ENCODE measurements at regions not wholly inside any gene's neighbourhood (a gene's known extent, or its start where the extent isn't known, plus 50 kb on each side); places are given as distances from the start of the nearest gene placed in this dataset.

- Mint-ChIP-seq H3K27ac (no peak overlapping the region), H3K4me1 (no peaks in the 10 kb centered on the region), H3K9me3 (peaks cover 2% of the 10 kb centered on the region), H3K36me3 (no peaks in the 10 kb centered on the region), H3K4me3 (no peak overlapping the region)
- no peak for ATAC-seq
- no peak for DNase-seq (ENCODE audit: low spot score in 2 of 2)
Observed at GRCh38 chr13:106836186-106836802, 268.4 kb upstream of the ARGLU1 start.

DNA sequence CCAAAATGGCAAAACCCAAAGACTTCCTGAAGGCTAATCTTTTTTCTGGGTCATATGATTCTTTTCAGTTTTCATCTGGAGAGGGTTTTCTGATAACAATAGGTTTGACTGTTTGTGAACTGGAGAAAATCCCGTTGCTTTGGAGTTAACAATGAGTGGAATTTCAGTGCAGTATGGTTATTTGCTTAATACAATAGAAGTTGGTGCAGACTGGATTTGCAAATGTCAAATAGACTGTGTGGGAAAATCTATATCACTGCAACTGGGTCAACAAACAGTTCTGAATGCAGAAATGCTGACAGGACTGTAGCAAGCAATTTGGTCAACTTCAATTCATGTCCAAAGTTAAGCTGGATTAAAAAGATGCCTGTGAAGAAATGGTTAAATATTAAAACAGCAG is 267.5 kb upstream of the ARGLU1 start:
- Mint-ChIP-seq H3K27ac (no peak overlapping the region), H3K4me1 (no peaks in the 10 kb centered on the region), H3K36me3 (no peaks in the 10 kb centered on the region), H3K9me3 (peaks cover 2% of the 10 kb centered on the region), H3K4me3 (no peak overlapping the region)
- DNase-seq (ENCODE audit: low spot score in 2 of 2) (no peak), ATAC-seq (no peak)

GRCh38 chr13:106821979-106822378 is 254.0 kb upstream of the ARGLU1 start:
- Mint-ChIP-seq H3K36me3 (no peaks in the 10 kb centered on the region), H3K9me3 (peaks cover 4% of the 10 kb centered on the region), H3K4me1 (no peaks in the 10 kb centered on the region), H3K27ac (no peak overlapping the region), H3K4me3 (no peak overlapping the region)
- ATAC-seq (no peak), DNase-seq (ENCODE audit: low spot score in 2 of 2) (no peak)

DNA sequence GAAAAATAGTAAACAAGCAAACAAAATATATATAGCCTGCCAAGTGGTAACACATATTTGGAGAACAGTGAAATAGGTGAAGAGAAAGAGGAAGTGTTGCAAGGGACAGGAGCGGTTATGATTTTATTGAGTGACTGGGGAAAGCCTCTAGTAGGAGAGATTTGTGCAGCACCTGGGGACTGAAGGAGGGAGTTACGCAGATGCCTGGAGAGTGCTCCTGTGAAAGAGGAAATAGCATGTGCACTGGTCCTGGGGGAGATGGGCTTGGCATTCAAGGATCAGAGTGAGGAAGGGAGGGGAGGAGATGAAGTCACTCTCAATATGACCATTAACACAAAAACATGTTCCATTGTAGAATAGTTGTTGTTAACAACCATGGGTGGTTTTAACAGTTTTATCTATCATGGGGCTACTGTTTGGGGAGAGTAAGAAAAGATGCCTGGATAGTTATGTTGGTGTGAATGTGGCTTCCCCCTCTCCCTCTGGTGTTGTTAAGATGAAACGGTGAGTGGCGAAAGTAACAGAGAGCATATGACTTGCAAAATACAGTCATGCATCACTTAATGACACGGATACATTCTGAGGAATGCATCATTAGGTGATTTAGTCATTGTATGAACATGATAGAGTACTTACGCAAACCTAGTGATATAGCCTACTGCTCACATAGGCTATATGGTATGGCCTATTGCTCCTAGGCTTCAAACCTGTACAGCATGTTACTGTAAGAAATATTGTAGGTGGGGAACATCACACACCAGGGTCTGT is 251.7 kb upstream of the ARGLU1 start:
- ATAC-seq (no peak), DNase-seq (ENCODE audit: low spot score in 2 of 2) (no peak)
- no peaks in the 10 kb centered on the region for H3K36me3 Mint-ChIP-seq
- no peak overlapping the region for H3K4me3 Mint-ChIP-seq
- no peaks in the 10 kb centered on the region for H3K4me1 Mint-ChIP-seq
- H3K27ac Mint-ChIP-seq, result no peak overlapping the region
- peaks cover 4% of the 10 kb centered on the region for H3K9me3 Mint-ChIP-seq

DNA sequence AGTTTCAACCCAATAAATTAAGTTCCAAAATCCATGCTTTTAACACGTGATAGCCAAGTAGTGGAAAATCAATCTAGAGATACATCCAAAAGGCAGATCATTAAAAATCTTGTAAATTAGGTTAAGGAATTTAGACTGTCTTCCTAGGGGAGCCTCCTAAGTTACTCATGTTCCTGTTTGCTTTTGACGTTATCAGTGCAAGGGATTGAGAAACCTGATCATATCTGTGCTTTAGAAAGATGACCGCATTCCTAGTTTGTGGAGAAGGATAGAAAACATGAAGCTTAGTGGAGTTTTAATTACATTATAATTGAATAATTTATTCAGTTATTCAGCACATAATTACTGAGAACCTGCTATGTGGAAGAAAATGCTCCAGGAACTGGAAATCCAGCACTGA is 251.0 kb upstream of the ARGLU1 start:
- peaks cover 4% of the 10 kb centered on the region for H3K9me3 Mint-ChIP-seq
- ATAC-seq (no peak), DNase-seq (ENCODE audit: low spot score in 2 of 2) (no peak)
- no peaks in the 10 kb centered on the region for H3K4me1 Mint-ChIP-seq
- H3K4me3 Mint-ChIP-seq, result no peak overlapping the region
- no peak overlapping the region for H3K27ac Mint-ChIP-seq
- no peaks in the 10 kb centered on the region for H3K36me3 Mint-ChIP-seq

DNA sequence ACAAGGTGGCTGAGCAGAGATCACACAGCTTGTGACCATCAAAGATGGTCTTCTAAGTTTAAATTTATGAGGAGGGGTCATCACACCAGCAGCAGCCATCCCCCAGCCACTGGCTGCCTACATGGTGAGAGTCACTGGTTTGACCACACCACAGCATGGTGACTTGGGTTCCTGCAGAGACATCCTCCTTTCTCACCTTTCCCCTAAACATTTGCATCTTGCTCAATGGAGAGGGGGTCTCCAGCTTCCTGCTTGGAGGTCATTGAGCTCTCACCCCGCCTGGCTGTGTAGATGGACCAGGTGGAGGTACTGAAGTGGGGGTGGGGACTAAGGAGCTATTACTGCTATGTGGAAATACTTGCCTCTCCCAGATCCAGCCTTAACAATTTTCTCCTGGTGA is 247.6 kb upstream of the ARGLU1 start:
- Mint-ChIP-seq H3K4me3 (no peak overlapping the region), H3K9me3 (peaks cover 9% of the 10 kb centered on the region), H3K36me3 (no peaks in the 10 kb centered on the region), H3K4me1 (no peaks in the 10 kb centered on the region), H3K27ac (no peak overlapping the region)
- no peak for DNase-seq (ENCODE audit: low spot score in 2 of 2)
- no peak for ATAC-seq

DNA sequence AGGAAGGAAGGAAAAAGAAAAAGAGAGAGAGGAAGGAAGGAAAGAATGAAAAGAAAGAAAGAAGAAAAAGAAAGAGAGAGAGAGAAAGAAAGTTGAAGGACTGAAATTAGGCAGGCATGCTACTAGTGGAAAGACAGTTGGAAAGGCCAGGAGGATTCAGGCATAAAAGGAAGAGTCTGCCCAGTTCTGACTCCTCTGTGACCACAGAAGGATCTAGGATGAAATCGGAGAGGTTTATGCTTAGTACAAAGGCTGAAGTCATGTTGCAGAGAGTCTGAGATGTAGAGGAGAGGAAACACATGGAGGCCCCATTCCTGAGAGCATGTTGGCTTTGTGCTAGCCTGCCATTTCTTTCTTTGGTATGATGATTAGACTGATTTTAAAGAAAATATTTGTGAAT is 246.5 kb upstream of the ARGLU1 start:
- no peak for ATAC-seq
- no peak for DNase-seq (ENCODE audit: low spot score in 2 of 2)
- Mint-ChIP-seq H3K36me3 (no peaks in the 10 kb centered on the region), H3K4me1 (no peaks in the 10 kb centered on the region), H3K4me3 (no peak overlapping the region), H3K9me3 (peaks cover 9% of the 10 kb centered on the region), H3K27ac (no peak overlapping the region)

GRCh38 chr13:106810069-106810468 is 242.1 kb upstream of the ARGLU1 start:
- H3K9me3 Mint-ChIP-seq, result peaks cover 5% of the 10 kb centered on the region
- H3K4me3 Mint-ChIP-seq, result no peak overlapping the region
- DNase-seq (ENCODE audit: low spot score in 2 of 2) (no peak), ATAC-seq (no peak)
- no peak overlapping the region for H3K27ac Mint-ChIP-seq
- H3K36me3 Mint-ChIP-seq, result no peaks in the 10 kb centered on the region
- H3K4me1 Mint-ChIP-seq, result no peaks in the 10 kb centered on the region

DNA sequence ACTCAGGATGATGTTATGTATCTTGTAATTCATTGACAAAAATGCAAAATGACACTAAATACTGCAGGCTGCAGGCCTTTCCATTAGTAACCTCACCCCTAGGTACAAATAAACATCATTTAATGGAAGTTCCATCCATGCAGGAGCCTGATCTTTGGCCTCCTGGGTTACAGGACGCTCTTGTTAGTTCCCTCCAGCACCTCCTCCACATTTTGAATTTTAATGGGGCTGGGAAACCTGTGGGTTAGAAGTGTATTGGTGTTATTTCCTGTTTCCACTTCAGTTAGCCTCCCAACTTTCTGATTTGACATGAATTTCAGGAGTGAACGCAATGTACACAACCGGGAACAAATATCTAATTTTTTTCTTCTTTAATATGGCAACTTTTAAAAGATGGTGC is 237.1 kb upstream of the ARGLU1 start:
- ATAC-seq (no peak), DNase-seq (ENCODE audit: low spot score in 2 of 2) (no peak)
- Mint-ChIP-seq H3K4me3 (no peak overlapping the region), H3K9me3 (no peaks in the 10 kb centered on the region), H3K27ac (no peak overlapping the region), H3K4me1 (no peaks in the 10 kb centered on the region), H3K36me3 (no peaks in the 10 kb centered on the region)

DNA sequence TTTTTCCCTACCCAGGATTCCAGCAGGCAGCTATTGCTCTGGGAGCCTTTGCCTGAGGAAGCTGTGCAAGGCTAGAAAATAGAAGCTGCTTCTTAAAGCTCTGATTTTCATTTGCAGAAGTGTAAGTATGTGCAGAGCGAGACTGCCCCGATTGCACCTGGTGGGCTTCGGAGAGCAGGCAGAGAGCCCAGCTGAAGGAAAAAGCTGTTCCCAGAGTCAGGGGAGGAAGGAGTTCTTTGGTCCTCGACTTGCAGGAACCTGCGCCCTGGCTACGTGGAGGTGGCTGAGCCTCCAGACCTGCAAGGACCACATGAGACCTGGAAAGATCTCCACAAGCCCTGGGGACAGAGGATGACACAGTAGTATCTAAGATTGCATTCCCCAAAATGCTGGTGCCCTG is 235.0 kb upstream of the ARGLU1 start:
- DNase-seq (ENCODE audit: low spot score in 2 of 2), result no peak
- ATAC-seq, result no peak
- Mint-ChIP-seq H3K4me1 (no peaks in the 10 kb centered on the region), H3K27ac (no peak overlapping the region), H3K4me3 (no peak overlapping the region), H3K36me3 (no peaks in the 10 kb centered on the region), H3K9me3 (no peaks in the 10 kb centered on the region)

DNA sequence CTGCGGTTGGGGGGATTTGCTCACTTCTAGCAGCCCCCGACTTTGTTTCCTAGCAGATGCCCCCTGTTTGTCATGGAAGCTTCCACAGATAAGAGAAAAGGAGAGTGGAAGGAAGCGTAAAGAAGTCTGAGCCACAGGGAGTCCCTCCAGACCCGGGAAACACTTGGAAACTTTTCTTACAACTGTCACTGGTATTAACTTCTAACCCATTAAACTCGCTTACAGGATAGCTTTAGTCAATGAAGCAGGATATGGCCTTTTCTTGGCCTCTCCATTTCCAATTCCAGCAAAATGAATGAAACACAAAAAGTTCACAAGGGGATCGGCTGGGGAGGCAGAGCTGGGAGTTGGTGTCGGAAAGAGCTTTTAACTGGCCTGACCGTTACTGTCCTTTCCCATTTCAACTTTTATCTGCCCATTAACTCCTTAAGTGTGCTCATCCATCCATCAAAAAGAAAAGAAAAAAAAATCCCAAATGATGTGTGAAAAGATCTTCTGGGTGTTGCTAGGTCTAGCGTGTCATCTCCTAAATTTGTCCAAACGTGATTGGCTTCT is 231.9 kb upstream of the ARGLU1 start:
- H3K4me3 Mint-ChIP-seq, result no peak overlapping the region
- ATAC-seq, result no peak
- no peak for DNase-seq (ENCODE audit: low spot score in 2 of 2)
- no peak overlapping the region for H3K27ac Mint-ChIP-seq
- H3K9me3 Mint-ChIP-seq, result no peaks in the 10 kb centered on the region
- no peaks in the 10 kb centered on the region for H3K36me3 Mint-ChIP-seq
- no peaks in the 10 kb centered on the region for H3K4me1 Mint-ChIP-seq

- Mint-ChIP-seq H3K4me3 (no peak overlapping the region), H3K36me3 (no peaks in the 10 kb centered on the region), H3K4me1 (no peaks in the 10 kb centered on the region), H3K9me3 (no peaks in the 10 kb centered on the region), H3K27ac (no peak overlapping the region)
- DNase-seq (ENCODE audit: low spot score in 2 of 2) (no peak), ATAC-seq (no peak)
Observed at GRCh38 chr13:106797081-106797640, 229.2 kb upstream of the ARGLU1 start.

DNA sequence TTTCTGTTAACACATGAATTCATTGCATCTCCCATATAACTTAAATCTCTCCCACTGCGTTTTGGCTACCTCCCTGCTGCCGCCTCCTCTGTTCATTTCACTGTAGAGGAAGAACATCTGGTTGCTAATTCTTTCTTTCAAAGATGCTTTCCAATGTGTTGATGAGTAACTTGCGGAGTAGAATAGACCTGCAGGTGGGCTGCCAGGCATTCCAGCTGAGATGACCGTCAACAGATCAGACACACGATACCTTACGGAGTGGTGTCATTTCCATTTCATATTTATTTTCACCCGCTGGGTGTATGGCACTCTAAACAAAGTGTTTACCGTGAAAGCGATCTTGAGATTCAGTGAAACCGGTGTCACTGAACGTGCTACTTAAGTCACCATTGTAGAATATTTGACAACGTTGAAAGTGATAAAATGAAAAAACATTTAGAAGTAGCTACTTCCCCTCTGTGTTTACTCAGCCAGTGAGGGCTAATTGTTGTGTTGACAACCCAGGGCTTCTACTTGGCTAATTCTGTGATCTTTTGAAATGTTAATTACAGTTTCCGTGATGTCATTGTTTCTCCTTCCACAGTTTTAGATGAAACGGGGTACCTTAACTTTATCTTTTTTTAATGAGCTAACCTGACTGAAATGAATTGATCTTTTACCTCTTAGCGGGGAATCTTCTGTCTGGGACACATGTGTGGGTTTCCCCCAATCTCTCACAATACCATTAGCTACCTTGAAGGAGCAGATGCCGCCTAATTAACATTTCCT is 228.5 kb upstream of the ARGLU1 start:
- no peak for DNase-seq (ENCODE audit: low spot score in 2 of 2)
- Mint-ChIP-seq H3K4me3 (no peak overlapping the region), H3K9me3 (no peaks in the 10 kb centered on the region), H3K4me1 (no peaks in the 10 kb centered on the region), H3K27ac (no peak overlapping the region), H3K36me3 (no peaks in the 10 kb centered on the region)
- no peak for ATAC-seq

DNA sequence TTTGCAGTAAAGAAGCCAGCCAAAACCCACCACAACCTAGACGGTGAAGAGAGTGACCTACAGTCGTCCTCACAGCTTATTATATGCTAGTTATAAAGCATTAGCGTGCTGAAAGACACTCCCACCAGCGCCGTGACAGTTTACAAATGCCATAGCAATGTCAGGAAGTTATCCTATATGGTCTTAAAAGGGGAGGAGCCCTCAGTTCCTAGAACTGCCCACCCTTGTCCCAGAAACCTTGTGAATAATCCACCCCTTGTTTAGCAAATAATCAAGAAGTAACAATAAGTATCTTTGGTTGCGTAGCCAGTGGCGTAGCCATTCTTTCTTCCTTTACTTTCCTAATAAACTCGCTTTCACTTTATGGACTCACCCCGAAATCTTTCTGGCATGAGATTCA is 227.9 kb upstream of the ARGLU1 start:
- DNase-seq (ENCODE audit: low spot score in 2 of 2) (no peak), ATAC-seq (no peak)
- no peaks in the 10 kb centered on the region for H3K36me3 Mint-ChIP-seq

GRCh38 chr13:106794117-106794516 is 226.2 kb upstream of the ARGLU1 start:
- H3K27ac Mint-ChIP-seq, result no peak overlapping the region
- ATAC-seq, result no peak
- H3K4me1 Mint-ChIP-seq, result no peaks in the 10 kb centered on the region
- no peak overlapping the region for H3K4me3 Mint-ChIP-seq
- H3K9me3 Mint-ChIP-seq, result no peaks in the 10 kb centered on the region
- no peak for DNase-seq (ENCODE audit: low spot score in 2 of 2)
- no peaks in the 10 kb centered on the region for H3K36me3 Mint-ChIP-seq

More for the DNA sequence above, 227.9 kb upstream of the ARGLU1 start:
- H3K4me3 Mint-ChIP-seq, result no peak overlapping the region
- no peaks in the 10 kb centered on the region for H3K4me1 Mint-ChIP-seq
- no peaks in the 10 kb centered on the region for H3K9me3 Mint-ChIP-seq
- no peak overlapping the region for H3K27ac Mint-ChIP-seq

All from stimulated activated effector memory CD8-positive, alpha-beta T cell treated with anti-CD3 and anti-CD28 coated beads, Interleukin-12 subunit alpha, Interleukin-12 subunit beta, amount 100 ng/mL, for 72 hours (primary cell).